ENCODE measurements at regions not wholly inside any gene's neighbourhood (a gene's known extent, or its start where the extent isn't known, plus 50 kb on each side); places are given as distances from the start of the nearest gene placed in this dataset.

GRCh38 chr7:17234030-17234397, 64.4 kb upstream of the AHR start:
- TF ChIP-seq EP300 (IDR thresholded peaks at IDR 0.05) (no peak), CTCF (IDR thresholded peaks at IDR 0.05) (no peak), POLR2A (IDR thresholded peaks at IDR 0.05) (no peak), POLR2AphosphoS5 (IDR thresholded peaks at IDR 0.05) (no peak)
- peaks cover 0 to 13% (median 8%) of the 10 kb centered on the region in 4 donors for H3K4me1 ChIP-seq
- no peak overlapping the region for H3K4me3 ChIP-seq
- no peaks in the 10 kb centered on the region for H3K9me3 ChIP-seq
- peak overlapping the region in 3 of 4 donors; percentile 16 to 51 (median 21) for H3K27ac ChIP-seq
- no peak for DNase-seq
- intact Hi-C loops (cut with DNase I): no loop called here
- WGBS, 2 donors: 39 to 81% methylated on average over 2 of the region's 2 CpGs
- no peaks in the 10 kb centered on the region for H3K36me3 ChIP-seq
- no peaks in the 10 kb centered on the region for H3K27me3 ChIP-seq

- Histone ChIP-seq H3K4me3 (no peak overlapping the region), H3K27me3 (no peaks in the 10 kb centered on the region), H3K36me3 (no peaks in the 10 kb centered on the region), H3K27ac (peak overlapping the region; percentile 21 to 51 (median 28)), H3K9me3 (no peaks in the 10 kb centered on the region), H3K4me1 (peaks cover 0 to 13% (median 8%) of the 10 kb centered on the region in 4 donors)
- intact Hi-C loops (cut with DNase I): no loop called here
- WGBS, 2 donors: 25 to 62% methylated on average over 10 of the region's 10 CpGs
- no peak for DNase-seq
- TF ChIP-seq CTCF (IDR thresholded peaks at IDR 0.05): no peak
- no peak for TF ChIP-seq POLR2A (IDR thresholded peaks at IDR 0.05)
- no peak for TF ChIP-seq EP300 (IDR thresholded peaks at IDR 0.05)
- no peak for TF ChIP-seq POLR2AphosphoS5 (IDR thresholded peaks at IDR 0.05)
These were observed 63.9 kb upstream of the AHR start for GRCh38 chr7:17234398-17235031.

- Histone ChIP-seq H3K36me3 (no peaks in the 10 kb centered on the region), H3K4me3 (no peak overlapping the region), H3K9me3 (no peaks in the 10 kb centered on the region), H3K27ac (no peak overlapping the region), H3K27me3 (no peaks in the 10 kb centered on the region), H3K4me1 (peaks cover 0 to 13% (median 8%) of the 10 kb centered on the region in 4 donors)
- intact Hi-C loops (cut with DNase I): no loop called here
- WGBS, 2 donors: 94% methylated on average over 5 of the region's 5 CpGs
- no peak for TF ChIP-seq POLR2AphosphoS5 (IDR thresholded peaks at IDR 0.05)
- no peak for TF ChIP-seq POLR2A (IDR thresholded peaks at IDR 0.05)
- TF ChIP-seq CTCF (IDR thresholded peaks at IDR 0.05): no peak
- no peak for TF ChIP-seq EP300 (IDR thresholded peaks at IDR 0.05)
- DNase-seq: no peak
These were observed 62.3 kb upstream of the AHR start for GRCh38 chr7:17236171-17236570.

- WGBS, 2 donors: 94 to 98% methylated on average over 1 of the region's 1 CpG
- TF ChIP-seq EP300 (IDR thresholded peaks at IDR 0.05): no peak
- TF ChIP-seq POLR2A (IDR thresholded peaks at IDR 0.05): no peak
- no peak for TF ChIP-seq POLR2AphosphoS5 (IDR thresholded peaks at IDR 0.05)
- TF ChIP-seq CTCF (IDR thresholded peaks at IDR 0.05): no peak
These were observed 61.8 kb upstream of the AHR start for GRCh38 chr7:17236603-17237002.

GRCh38 chr7:17239046-17239445, 59.4 kb upstream of the AHR start:
- intact Hi-C loops (cut with DNase I): no loop called here
- 89 to 90% methylated on average over 1 of the region's 1 CpG for WGBS, 2 donors
- no peak overlapping the region for H3K27ac ChIP-seq

More at GRCh38 chr7:17236603-17237002, 61.8 kb upstream of the AHR start:
- H3K4me3 ChIP-seq: no peak overlapping the region
- H3K27me3 ChIP-seq: no peaks in the 10 kb centered on the region
- no peaks in the 10 kb centered on the region for H3K9me3 ChIP-seq
- intact Hi-C loops (cut with DNase I): no loop called here
- H3K4me1 ChIP-seq: peaks cover 0 to 13% (median 8%) of the 10 kb centered on the region in 4 donors
- H3K36me3 ChIP-seq: no peaks in the 10 kb centered on the region
- H3K27ac ChIP-seq: no peak overlapping the region
- no peak for DNase-seq

More at GRCh38 chr7:17239046-17239445, 59.4 kb upstream of the AHR start:
- no peak overlapping the region for H3K4me3 ChIP-seq
- TF ChIP-seq POLR2A (IDR thresholded peaks at IDR 0.05): no peak
- TF ChIP-seq EP300 (IDR thresholded peaks at IDR 0.05): no peak
- no peak for TF ChIP-seq POLR2AphosphoS5 (IDR thresholded peaks at IDR 0.05)
- H3K27me3 ChIP-seq: no peaks in the 10 kb centered on the region
- no peak for DNase-seq
- no peaks in the 10 kb centered on the region for H3K9me3 ChIP-seq
- H3K4me1 ChIP-seq: peaks cover 0 to 8% (median 2%) of the 10 kb centered on the region in 4 donors
- H3K36me3 ChIP-seq: no peaks in the 10 kb centered on the region

All from sigmoid colon (tissue), 6 donors.